ENCODE measurements at regions not wholly inside any gene's neighbourhood (a gene's known extent, or its start where the extent isn't known, plus 50 kb on each side); places are given as distances from the start of the nearest gene placed in this dataset.

DNA sequence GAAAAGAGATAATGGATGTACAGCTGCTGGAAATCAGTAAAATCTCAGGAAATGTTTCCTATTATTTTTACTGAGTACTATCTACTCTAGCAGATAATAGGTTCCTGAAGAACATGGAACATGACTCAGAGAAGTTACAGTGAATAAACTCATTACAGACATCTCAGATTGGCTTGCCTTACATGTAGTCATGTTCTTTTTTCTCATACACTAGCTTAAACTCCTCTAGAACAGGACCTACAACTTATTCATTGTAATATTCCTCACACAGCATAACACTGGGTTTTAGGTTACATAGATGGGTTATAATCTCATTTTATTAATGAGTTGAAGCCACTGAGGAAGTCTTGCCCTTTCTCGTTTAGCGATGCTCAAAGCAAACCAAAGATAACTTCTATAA lies 86.9 kb upstream of the BMP2K start:
- Mint-ChIP-seq H3K27me3 (ENCODE audit: insufficient read depth, unreplicated experiment) (no peaks in the 10 kb centered on the region), H3K27ac (ENCODE audit: unreplicated experiment) (no peak overlapping the region), H3K36me3 (ENCODE audit: insufficient read depth, unreplicated experiment) (no peaks in the 10 kb centered on the region), H3K9me3 (ENCODE audit: unreplicated experiment) (no peaks in the 10 kb centered on the region), H3K4me3 (ENCODE audit: unreplicated experiment) (no peak overlapping the region), H3K4me1 (ENCODE audit: low read depth, unreplicated experiment) (peaks cover 16% of the 10 kb centered on the region)
- intact Hi-C loops (cut with micrococcal nuclease; ENCODE audit: unreplicated experiment), result no loop called here
- no TSS peak for BruUV-seq (replicated peaks)
- H3K9me3 ChIP-seq, result no peaks in the 10 kb centered on the region
- TF ChIP-seq, protein P1, sequence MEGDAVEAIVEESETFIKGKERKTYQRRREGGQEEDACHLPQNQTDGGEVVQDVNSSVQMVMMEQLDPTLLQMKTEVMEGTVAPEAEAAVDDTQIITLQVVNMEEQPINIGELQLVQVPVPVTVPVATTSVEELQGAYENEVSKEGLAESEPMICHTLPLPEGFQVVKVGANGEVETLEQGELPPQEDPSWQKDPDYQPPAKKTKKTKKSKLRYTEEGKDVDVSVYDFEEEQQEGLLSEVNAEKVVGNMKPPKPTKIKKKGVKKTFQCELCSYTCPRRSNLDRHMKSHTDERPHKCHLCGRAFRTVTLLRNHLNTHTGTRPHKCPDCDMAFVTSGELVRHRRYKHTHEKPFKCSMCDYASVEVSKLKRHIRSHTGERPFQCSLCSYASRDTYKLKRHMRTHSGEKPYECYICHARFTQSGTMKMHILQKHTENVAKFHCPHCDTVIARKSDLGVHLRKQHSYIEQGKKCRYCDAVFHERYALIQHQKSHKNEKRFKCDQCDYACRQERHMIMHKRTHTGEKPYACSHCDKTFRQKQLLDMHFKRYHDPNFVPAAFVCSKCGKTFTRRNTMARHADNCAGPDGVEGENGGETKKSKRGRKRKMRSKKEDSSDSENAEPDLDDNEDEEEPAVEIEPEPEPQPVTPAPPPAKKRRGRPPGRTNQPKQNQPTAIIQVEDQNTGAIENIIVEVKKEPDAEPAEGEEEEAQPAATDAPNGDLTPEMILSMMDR (IDR thresholded peaks at IDR 0.05; ENCODE audit: insufficient read depth in 1 of 2, low read depth in 1 of 2, low read length in 1 of 2, severe bottlenecking in 1 of 2, unreplicated experiment in 1 of 2), result no peak
- POLR2A ChIA-PET, result no interaction called here
- no peaks in the 10 kb centered on the region for H3K27me3 ChIP-seq (replicated peaks; ENCODE audit: control insufficient read depth, insufficient read depth, low read length)
- no peak for DNase-seq
- peaks cover 9% of the 10 kb centered on the region for H3K4me1 ChIP-seq
- no peak overlapping the region for H3K4me3 ChIP-seq (ENCODE audit: low read depth, low read length)
- no peaks in the 10 kb centered on the region for H3K36me3 ChIP-seq (ENCODE audit: control insufficient read depth, insufficient read depth, low read length)
- CTCF ChIA-PET, result no interaction called here

DNA sequence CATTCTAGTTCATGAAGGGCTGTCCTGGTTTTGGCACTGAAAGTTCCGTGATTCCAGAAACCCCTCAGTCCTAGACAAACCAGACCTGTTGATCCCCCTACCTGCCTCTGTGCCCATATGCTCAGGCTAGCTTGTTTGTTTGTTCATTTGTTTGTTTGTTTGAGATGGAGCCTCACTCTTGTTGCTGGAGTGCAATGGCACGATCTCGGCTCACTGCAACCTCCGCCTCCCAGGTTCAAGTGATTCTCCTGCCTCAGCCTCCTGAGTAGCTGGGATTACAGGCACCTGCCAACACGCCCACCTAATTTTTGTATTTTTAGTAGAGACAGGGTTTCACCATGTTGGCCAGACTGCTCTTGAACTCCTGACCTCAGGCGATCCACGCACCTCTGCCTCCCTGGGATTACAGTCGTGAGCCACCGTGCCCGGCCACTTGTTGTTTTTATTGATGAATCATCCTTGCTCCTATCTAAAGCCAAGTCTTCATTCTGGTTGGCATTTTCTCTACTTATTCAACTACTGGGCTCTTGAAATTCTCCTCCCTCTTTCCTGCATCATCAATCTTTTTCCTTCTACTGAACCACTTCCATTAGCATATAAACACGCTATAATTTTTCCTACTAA lies 86.3 kb upstream of the BMP2K start:
- intact Hi-C loops (cut with micrococcal nuclease; ENCODE audit: unreplicated experiment), result no loop called here
- no peak for DNase-seq
- Histone ChIP-seq H3K36me3 (ENCODE audit: control insufficient read depth, insufficient read depth, low read length) (no peaks in the 10 kb centered on the region), H3K9me3 (no peaks in the 10 kb centered on the region), H3K4me1 (peaks cover 6% of the 10 kb centered on the region; the same call in 1 of the 2 replicates), H3K27me3 (replicated peaks; ENCODE audit: control insufficient read depth, insufficient read depth, low read length) (no peaks in the 10 kb centered on the region), H3K4me3 (ENCODE audit: low read depth, low read length) (no peak overlapping the region)
- POLR2A ChIA-PET, result no interaction called here
- H3K27ac Mint-ChIP-seq (ENCODE audit: unreplicated experiment), result no peak overlapping the region
- CTCF ChIA-PET, result no interaction called here
- H3K4me1 Mint-ChIP-seq (ENCODE audit: low read depth, unreplicated experiment), result peaks cover 11% of the 10 kb centered on the region
- no peaks in the 10 kb centered on the region for H3K36me3 Mint-ChIP-seq (ENCODE audit: insufficient read depth, unreplicated experiment)
- H3K9me3 Mint-ChIP-seq (ENCODE audit: unreplicated experiment), result no peaks in the 10 kb centered on the region
- no peak overlapping the region for H3K4me3 Mint-ChIP-seq (ENCODE audit: unreplicated experiment)
- TF ChIP-seq, protein P1 (IDR thresholded peaks at IDR 0.05; ENCODE audit: insufficient read depth in 1 of 2, low read depth in 1 of 2, low read length in 1 of 2, severe bottlenecking in 1 of 2, unreplicated experiment in 1 of 2), result no peak
- no peaks in the 10 kb centered on the region for H3K27me3 Mint-ChIP-seq (ENCODE audit: insufficient read depth, unreplicated experiment)
- no TSS peak for BruUV-seq (replicated peaks)

DNA sequence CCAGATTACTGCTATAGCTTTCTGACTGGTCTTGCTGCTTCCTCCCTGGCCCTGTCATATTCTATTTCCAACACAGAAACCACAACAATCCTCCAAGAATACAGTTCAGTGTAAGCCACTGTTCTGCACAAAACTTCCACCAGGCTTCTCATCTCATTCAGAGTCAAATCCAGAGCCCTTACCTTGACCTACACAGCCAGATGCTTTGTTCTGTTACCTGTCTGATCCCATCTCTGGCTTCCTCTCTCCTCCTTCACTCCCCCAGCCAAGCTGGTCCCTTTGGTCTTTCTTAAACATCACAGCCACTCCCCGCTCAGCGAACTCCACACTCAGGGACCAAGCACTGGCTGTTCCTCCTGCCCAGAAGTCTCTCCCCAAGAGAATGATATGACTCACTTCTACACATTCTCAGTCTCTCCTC lies 84.8 kb upstream of the BMP2K start:
- no TSS peak for BruUV-seq (replicated peaks)
- TF ChIP-seq, protein P1 (IDR thresholded peaks at IDR 0.05; ENCODE audit: insufficient read depth in 1 of 2, low read depth in 1 of 2, low read length in 1 of 2, severe bottlenecking in 1 of 2, unreplicated experiment in 1 of 2), result no peak
- H3K9me3 Mint-ChIP-seq (ENCODE audit: unreplicated experiment), result no peaks in the 10 kb centered on the region
- H3K4me3 Mint-ChIP-seq (ENCODE audit: unreplicated experiment), result no peak overlapping the region
- H3K27me3 Mint-ChIP-seq (ENCODE audit: insufficient read depth, unreplicated experiment), result no peaks in the 10 kb centered on the region
- ChIA-PET CTCF (no interaction called here), POLR2A (no interaction called here)
- H3K9me3 ChIP-seq, result no peaks in the 10 kb centered on the region
- peaks cover 11% of the 10 kb centered on the region for H3K4me1 Mint-ChIP-seq (ENCODE audit: low read depth, unreplicated experiment)
- peaks cover 6% of the 10 kb centered on the region; the same call in 1 of the 2 replicates for H3K4me1 ChIP-seq
- H3K4me3 ChIP-seq (ENCODE audit: low read depth, low read length), result no peak overlapping the region
- no peaks in the 10 kb centered on the region for H3K27me3 ChIP-seq (replicated peaks; ENCODE audit: control insufficient read depth, insufficient read depth, low read length)
- no peaks in the 10 kb centered on the region for H3K36me3 Mint-ChIP-seq (ENCODE audit: insufficient read depth, unreplicated experiment)
- H3K36me3 ChIP-seq (ENCODE audit: control insufficient read depth, insufficient read depth, low read length), result no peaks in the 10 kb centered on the region
- DNase-seq, result no peak
- intact Hi-C loops (cut with micrococcal nuclease; ENCODE audit: unreplicated experiment), result no loop called here
- H3K27ac Mint-ChIP-seq (ENCODE audit: unreplicated experiment), result no peak overlapping the region
